K562 (cell line): ENCODE measurements at regions not wholly inside any gene's neighbourhood (a gene's known extent, or its start where the extent isn't known, plus 50 kb on each side); places are given as distances from the start of the nearest gene placed in this dataset.

ENCODE experiments used
- ATAC-seq: fragments of 200-7000 bp; cut with Tn5 transposase; 3 replicates; pipeline ENCODE4 v1.9.1; 2020; ENCODE audit warnings: moderate library complexity
- BruUV-seq: library from RNA; stranded (reverse); fragments of 400-500 nt; replicated peaks from 2 replicates; lab custom pipeline; 2021; lab: Mats Ljungman, UMichigan
- CTCF ChIA-PET: fragments of 300-600 bp; formaldehyde crosslinking; extraction: SDS; loops from one replicate; lab custom pipeline; 2021; ENCODE audit warnings: low intra/inter-chr PET ratio; lab: Yijun Ruan, JAX
- POLR2A ChIA-PET: fragments of 300-600, 350-650 bp; sonication (Branson Sonifier 250); formaldehyde crosslinking; extraction: SDS; loops from one replicate; lab custom pipeline; 2021; ENCODE audit warnings: antibody characterized with exemption, inconsistent platforms; lab: Yijun Ruan, JAX
- DNase-seq, 4 experiments: peaks; one replicate each; pipeline versions ENCODE4 v3.0.0 to v3.0.0-alpha.2; 2011 to 2018; ENCODE audit warnings: low spot score in 3 of 4, mixed read lengths in 3 of 4; ENCODE audit errors: extremely low read depth in 1 of 4
- FAIRE-seq: peaks from 2 replicates; lab custom pipeline; 2011; peaks lifted over from hg19 to GRCh38; lab: Jason Lieb, UNC
- H2AFZ ChIP-seq: 2 replicates; pipeline ENCODE4 v1.6.0; 2011; ENCODE audit warnings: low read depth, low read length, control low read depth, inconsistent platforms
- H3K27ac ChIP-seq: fragments of 200-600 bp; 3 replicates; pipeline ENCODE4 v1.8.0; 2011; ENCODE audit warnings: low read depth, mild to moderate bottlenecking, control low read depth, inconsistent platforms, low read length, moderate library complexity, mixed read lengths; ENCODE audit errors: extremely low read depth
- H3K27me3 ChIP-seq, 2 experiments: fragments of 300-600 bp in 1 of 2; 2 replicates in 1 of 2; 3 replicates in 1 of 2; pipeline versions ENCODE4 v1.6.0 to v1.8.0; 2011; ENCODE audit warnings: inconsistent platforms in 2 of 2, low read length in 2 of 2, mild to moderate bottlenecking in 1 of 2, mixed read lengths in 1 of 2, moderate library complexity in 1 of 2; ENCODE audit not compliant: control insufficient read depth in 2 of 2, insufficient read depth in 2 of 2
- H3K36me3 ChIP-seq: fragments of 300-600 bp; 3 replicates; pipeline ENCODE4 v1.8.0; 2011; ENCODE audit warnings: mild to moderate bottlenecking, low read length, inconsistent platforms; ENCODE audit not compliant: control insufficient read depth, insufficient read depth
- H3K4me1 ChIP-seq, 2 experiments: fragments of 200-600 bp in 1 of 2; replicated peaks in 1 of 2; 2 replicates in 1 of 2; 3 replicates in 1 of 2; pipeline versions ENCODE4 v1.5.1 to v1.8.0; 2011; ENCODE audit warnings: inconsistent platforms in 2 of 2, low read length in 2 of 2, mild to moderate bottlenecking in 1 of 2, mixed read lengths in 1 of 2, moderate library complexity in 1 of 2; ENCODE audit not compliant: control insufficient read depth in 2 of 2, insufficient read depth in 2 of 2
- H3K4me2 ChIP-seq: 2 replicates; pipeline ENCODE4 v1.6.1; 2011; ENCODE audit warnings: low read length, control low read depth, inconsistent platforms, mixed read lengths; ENCODE audit not compliant: insufficient read depth
- H3K4me3 ChIP-seq: fragments of 200-600 bp; sonication (generic), shearing (Covaris generic); 2 replicates; pipeline ENCODE4 v1.5.1; 2016; ENCODE audit warnings: control low read depth, inconsistent platforms
- H3K79me2 ChIP-seq: fragments of 200-600 bp; 3 replicates; pipeline ENCODE4 v1.8.0; 2011; ENCODE audit warnings: low read length, inconsistent platforms; ENCODE audit not compliant: control insufficient read depth, insufficient read depth
- H3K9ac ChIP-seq, 2 experiments: 2 replicates each; pipeline versions ENCODE4 v1.6.0 to v1.6.1; 2011; ENCODE audit warnings: low read depth in 2 of 2, low read length in 2 of 2, control low read depth in 1 of 2, inconsistent platforms in 1 of 2, mild to moderate bottlenecking in 1 of 2, mixed read lengths in 1 of 2; ENCODE audit not compliant: insufficient read depth in 1 of 2
- H3K9me1 ChIP-seq: one replicate; pipeline ENCODE4 v1.6.0; 2011; ENCODE audit warnings: inconsistent platforms, mild to moderate bottlenecking, low read length, moderate library complexity; ENCODE audit not compliant: control insufficient read depth, insufficient read depth
- H3K9me3 ChIP-seq: replicated peaks from 2 replicates; pipeline ENCODE4 v1.5.1; 2011; ENCODE audit warnings: low read depth, low read length, inconsistent platforms; ENCODE audit not compliant: control insufficient read depth, insufficient read depth
- H4K20me1 ChIP-seq: replicated peaks from 2 replicates; pipeline ENCODE4 v1.6.1; 2011; ENCODE audit warnings: low read length, inconsistent platforms, mixed read lengths; ENCODE audit not compliant: control insufficient read depth, insufficient read depth
- ADNP ChIP-seq: fragments of 200-800 bp; sonication (Bioruptor generic); IDR thresholded peaks from 2 replicates; pipeline ENCODE4 v1.6.1; 2016; ENCODE audit warnings: missing genetic modification characterization, missing compliant biosample characterization
- CBX8 ChIP-seq: fragments of 200-600 bp; sonication (generic); IDR thresholded peaks from 2 replicates; pipeline ENCODE4 v1.6.1; 2012; ENCODE audit warnings: borderline replicate concordance, mixed run types, low read depth, mild to moderate bottlenecking, moderate library complexity, mixed read lengths, low read length, control low read depth, inconsistent platforms; ENCODE audit not compliant: poor library complexity, severe bottlenecking; ENCODE audit errors: extremely low read depth
- ELF4 ChIP-seq: fragments of 450-650 bp; formaldehyde crosslinking; IDR thresholded peaks from 2 replicates; pipeline ENCODE4 v1.4.0; 2022; ENCODE audit warnings: missing genetic modification characterization
- GTF2E2 ChIP-seq: fragments of 200-800 bp; sonication (Bioruptor generic); IDR thresholded peaks from 2 replicates; pipeline ENCODE4 v1.6.1; 2016; ENCODE audit warnings: missing genetic modification characterization, missing compliant biosample characterization
- ILK ChIP-seq: fragments of 450-650 bp; IDR thresholded peaks from 2 replicates; pipeline ENCODE4 v1.6.1; 2016; ENCODE audit warnings: missing genetic modification characterization, low read depth, mild to moderate bottlenecking, missing compliant biosample characterization, moderate library complexity, borderline replicate concordance
- JUN ChIP-seq, 2 experiments: sonication (generic) in 1 of 2; formaldehyde crosslinking in 1 of 2; IDR thresholded peaks; 2 replicates each; pipeline versions ENCODE4 v1.6.1 to v1.8.0; 2012 to 2022; ENCODE audit warnings: borderline replicate concordance in 2 of 2, mild to moderate bottlenecking in 2 of 2, improper control_type of control experiment in 1 of 2, low read depth in 1 of 2, low read length in 1 of 2, missing genetic modification reagents in 1 of 2
- KHSRP ChIP-seq: fragments of 450-650 bp; IDR thresholded peaks from 2 replicates; pipeline ENCODE4 v1.6.1; 2017
- NEUROD1 ChIP-seq: fragments of 150-350 bp; IDR thresholded peaks from 2 replicates; pipeline ENCODE4 v1.6.1; 2014; ENCODE audit warnings: borderline replicate concordance, low read length, low read depth; ENCODE audit not compliant: partially characterized antibody
- NFE2L1 ChIP-seq: fragments of 450-650 bp; IDR thresholded peaks from 2 replicates; pipeline ENCODE4 v1.6.1; 2016; ENCODE audit warnings: missing genetic modification characterization, low read depth, mild to moderate bottlenecking, missing compliant biosample characterization, moderate library complexity, borderline replicate concordance
- NR2C2 ChIP-seq, 2 experiments: fragments of 200-800 bp in 1 of 2; sonication (Bioruptor generic) in 1 of 2; sonication (generic) in 1 of 2; formaldehyde crosslinking in 1 of 2; IDR thresholded peaks; 2 replicates each; pipeline versions ENCODE4 v1.6.1 to v1.8.0; 2016 to 2022; ENCODE audit warnings: mild to moderate bottlenecking in 1 of 2, missing compliant biosample characterization in 1 of 2, missing genetic modification characterization in 1 of 2, missing genetic modification reagents in 1 of 2
- PTBP1 ChIP-seq: fragments of 200-400 bp; formaldehyde crosslinking; IDR thresholded peaks from 2 replicates; pipeline ENCODE4 v1.6.1; 2017; ENCODE audit warnings: low read depth, low read length
- PTRF ChIP-seq: fragments of 450-650 bp; IDR thresholded peaks from 2 replicates; pipeline ENCODE4 v1.6.1; 2016; ENCODE audit warnings: mild to moderate bottlenecking, missing genetic modification characterization, missing compliant biosample characterization
- STAG1 ChIP-seq: sonication (generic); formaldehyde crosslinking; IDR thresholded peaks from 2 replicates; pipeline ENCODE4 v1.5.0; 2020; ENCODE audit warnings: missing genetic modification reagents, borderline replicate concordance
- TGIF2 ChIP-seq: sonication (generic); formaldehyde crosslinking; IDR thresholded peaks from 2 replicates; pipeline ENCODE4 v1.8.1; 2022; ENCODE audit warnings: mild to moderate bottlenecking, missing genetic modification reagents, moderate library complexity
- TRIM24 ChIP-seq, 2 experiments: fragments of 450-650 bp; IDR thresholded peaks; 2 replicates each; pipeline ENCODE4 v1.6.1; 2016
- WHSC1 ChIP-seq: IDR thresholded peaks from one replicate; pipeline ENCODE4 v1.6.1; 2012; ENCODE audit warnings: low read length, control low read depth, inconsistent platforms
- ZC3H11A ChIP-seq: IDR thresholded peaks from 2 replicates; pipeline ENCODE4 v1.6.1; 2012; ENCODE audit warnings: low read depth, low read length, improper control_type of control experiment
- ZNF644 ChIP-seq: fragments of 200-800 bp; sonication (Bioruptor generic); IDR thresholded peaks from 2 replicates; pipeline ENCODE4 v1.6.1; 2016; ENCODE audit warnings: low read depth, missing genetic modification characterization, missing compliant biosample characterization
- ZZZ3 ChIP-seq: fragments of 450-650 bp; IDR thresholded peaks from 2 replicates; pipeline ENCODE4 v1.6.1; 2016; ENCODE audit warnings: antibody characterized with exemption, mild to moderate bottlenecking, moderate library complexity
- WGBS: fragments of 100-300 bp; shearing (Covaris generic); methylation state at CpG from one replicate; pipeline ENCODE4 v1.1.6; 2016; ENCODE audit warnings: low coverage, mixed read lengths; ENCODE audit not compliant: insufficient coverage; ENCODE audit errors: missing lambda C conversion rate; 5-methylcytosine and 5-hydroxymethylcytosine counted together
- in situ Hi-C: fragments of 300-500 bp; cut with MboI; formaldehyde crosslinking; loops from 4 replicates; pipeline ENCODE4 v1.15.0; 2018; ENCODE audit warnings: inconsistent platforms, mixed read lengths
- intact Hi-C: fragments of 100-400 bp; cut with micrococcal nuclease; formaldehyde crosslinking; loops from 2 replicates; pipeline ENCODE4 v1.14.2; 2022

- no peak overlapping the region for H3K9ac ChIP-seq
- FAIRE-seq, result no peak
- POLR2A ChIA-PET, result no interaction called here
- in situ Hi-C loops, result no loop called here
- CTCF ChIA-PET, result interaction anchor here (0.7 kb wide), 1 partner anchor 1137 kb away, joined by 3 read pairs; no protein-coding TSS in a partner anchor
- no peak for ATAC-seq
- no peaks in the 10 kb centered on the region for H3K9me1 ChIP-seq
- H3K27ac ChIP-seq, result no peak overlapping the region
- BruUV-seq, result no TSS peak
- no peak overlapping the region for H3K4me3 ChIP-seq
- H3K4me1 ChIP-seq, result no peaks in the 10 kb centered on the region
- H3K4me2 ChIP-seq, result no peak overlapping the region
- H3K79me2 ChIP-seq, result no peaks in the 10 kb centered on the region
- no peaks in the 10 kb centered on the region; the same call in 1 of the 2 replicates for H3K9me3 ChIP-seq
- TF ChIP-seq TRIM24 (IDR thresholded peaks at IDR 0.05) (no peak), PTRF (tag) (no peak), ILK (tag) (no peak), GTF2E2 (tag) (no peak), ZC3H11A (no peak)
- no peak for DNase-seq
- intact Hi-C loops, result no loop called here
- no peak overlapping the region for H2AFZ ChIP-seq
- no peaks in the 10 kb centered on the region for H4K20me1 ChIP-seq
- no peaks in the 10 kb centered on the region for H3K36me3 ChIP-seq
- no peaks in the 10 kb centered on the region for H3K27me3 ChIP-seq
Measured at GRCh38 chr1:188426561-188426960, 1597.8 kb downstream of the PLA2G4A start.

- no peaks in the 10 kb centered on the region for H3K4me1 ChIP-seq
- in situ Hi-C loops, result no loop called here
- no TSS peak for BruUV-seq
- ChIA-PET POLR2A (no interaction called here), CTCF (no interaction called here)
- no peak overlapping the region for H3K4me3 ChIP-seq
- FAIRE-seq (no peak), ATAC-seq (no peak), DNase-seq (no peak)
- no peak overlapping the region for H3K27ac ChIP-seq
- no peak overlapping the region for H3K9ac ChIP-seq
- whole genome bisulfite sequencing, result 0% methylated on average over 2 of the region's 2 CpGs
- H3K27me3 ChIP-seq, result no peaks in the 10 kb centered on the region
- no peaks in the 10 kb centered on the region for H4K20me1 ChIP-seq
- H3K9me1 ChIP-seq, result no peaks in the 10 kb centered on the region
- no peaks in the 10 kb centered on the region for H3K36me3 ChIP-seq
- H3K9me3 ChIP-seq, result no peaks in the 10 kb centered on the region; the same call in 1 of the 2 replicates
- no peaks in the 10 kb centered on the region for H3K79me2 ChIP-seq
- no peak overlapping the region for H2AFZ ChIP-seq
- intact Hi-C loops, result no loop called here
- no peak overlapping the region for H3K4me2 ChIP-seq
- TF ChIP-seq PTRF (tag) (no peak), NR2C2 (CRISPR knock-in tag; IDR thresholded peaks at IDR 0.05) (no peak), NR2C2 (tag; IDR thresholded peaks at IDR 0.05) (no peak), ZZZ3 (no peak), TGIF2 (CRISPR knock-in tag) (no peak), NFE2L1 (no peak), ZNF644 (tag) (no peak), JUN (IDR thresholded peaks at IDR 0.05; ENCODE audit: borderline replicate concordance, low read depth, low read length) (no peak), JUN (CRISPR knock-in tag; IDR thresholded peaks at IDR 0.05; ENCODE audit: borderline replicate concordance) (no peak), KHSRP (no peak), NEUROD1 (no peak), ELF4 (CRISPR knock-in tag) (no peak), ADNP (tag) (no peak), WHSC1 (no peak), PTBP1 (no peak), CBX8 (no peak), STAG1 (CRISPR knock-in tag) (no peak)
Measured at GRCh38 chr1:188427642-188428041, 1598.9 kb downstream of the PLA2G4A start.
